Testis (tissue), 2 donors: ENCODE measurements at regions not wholly inside any gene's neighbourhood (a gene's known extent, or its start where the extent isn't known, plus 50 kb on each side); places are given as distances from the start of the nearest gene placed in this dataset.

ENCODE experiments used
- POLR2A ChIP-seq: fragments of 450-650 bp; IDR thresholded peaks from one replicate; pipeline ENCODE4 v1.6.1; 2017; ENCODE audit warnings: antibody characterized with exemption, mild to moderate bottlenecking, moderate library complexity
- TF ChIP-seq, protein P1 (sequence below), 3 experiments: fragments of 450-650 bp in 2 of 3; fragments of 200-600 bp in 1 of 3; sonication (generic) in 1 of 3; IDR thresholded peaks; one replicate each; pipeline ENCODE4 v1.5.1; 2016 to 2019; ENCODE audit warnings: antibody characterized with exemption in 3 of 3, mild to moderate bottlenecking in 2 of 3, moderate library complexity in 1 of 3

GRCh38 chr4:122005064-122005755 is 53.4 kb upstream of the TRPC3 start:
- TF ChIP-seq, protein P1, sequence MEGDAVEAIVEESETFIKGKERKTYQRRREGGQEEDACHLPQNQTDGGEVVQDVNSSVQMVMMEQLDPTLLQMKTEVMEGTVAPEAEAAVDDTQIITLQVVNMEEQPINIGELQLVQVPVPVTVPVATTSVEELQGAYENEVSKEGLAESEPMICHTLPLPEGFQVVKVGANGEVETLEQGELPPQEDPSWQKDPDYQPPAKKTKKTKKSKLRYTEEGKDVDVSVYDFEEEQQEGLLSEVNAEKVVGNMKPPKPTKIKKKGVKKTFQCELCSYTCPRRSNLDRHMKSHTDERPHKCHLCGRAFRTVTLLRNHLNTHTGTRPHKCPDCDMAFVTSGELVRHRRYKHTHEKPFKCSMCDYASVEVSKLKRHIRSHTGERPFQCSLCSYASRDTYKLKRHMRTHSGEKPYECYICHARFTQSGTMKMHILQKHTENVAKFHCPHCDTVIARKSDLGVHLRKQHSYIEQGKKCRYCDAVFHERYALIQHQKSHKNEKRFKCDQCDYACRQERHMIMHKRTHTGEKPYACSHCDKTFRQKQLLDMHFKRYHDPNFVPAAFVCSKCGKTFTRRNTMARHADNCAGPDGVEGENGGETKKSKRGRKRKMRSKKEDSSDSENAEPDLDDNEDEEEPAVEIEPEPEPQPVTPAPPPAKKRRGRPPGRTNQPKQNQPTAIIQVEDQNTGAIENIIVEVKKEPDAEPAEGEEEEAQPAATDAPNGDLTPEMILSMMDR (IDR thresholded peaks at IDR 0.05), result no peak
- no peak for TF ChIP-seq POLR2A
